ENCODE measurements at regions not wholly inside any gene's neighbourhood (a gene's known extent, or its start where the extent isn't known, plus 50 kb on each side); places are given as distances from the start of the nearest gene placed in this dataset.

DNA sequence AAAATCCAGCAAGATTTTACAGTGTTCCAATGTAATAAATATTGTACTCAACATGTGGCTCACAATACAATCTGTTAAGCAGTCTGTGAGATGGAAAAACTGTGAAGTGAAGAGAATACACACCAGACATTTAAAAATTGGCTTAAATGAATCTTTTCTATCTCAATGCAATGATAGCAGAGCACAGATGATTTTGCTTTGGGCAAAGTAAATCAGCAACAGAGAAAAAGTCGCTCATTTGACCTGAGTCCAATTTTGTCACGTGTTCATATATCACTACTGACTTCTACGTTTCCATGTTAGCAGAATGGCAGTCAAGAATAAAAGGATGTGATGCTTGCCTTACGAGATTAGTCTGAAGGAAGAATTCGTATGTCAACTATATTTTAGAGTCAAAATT, 506.7 kb downstream of the POM121L12 start:
- no peak for DNase-seq (ENCODE audit: low spot score)
- TF ChIP-seq, protein P1, sequence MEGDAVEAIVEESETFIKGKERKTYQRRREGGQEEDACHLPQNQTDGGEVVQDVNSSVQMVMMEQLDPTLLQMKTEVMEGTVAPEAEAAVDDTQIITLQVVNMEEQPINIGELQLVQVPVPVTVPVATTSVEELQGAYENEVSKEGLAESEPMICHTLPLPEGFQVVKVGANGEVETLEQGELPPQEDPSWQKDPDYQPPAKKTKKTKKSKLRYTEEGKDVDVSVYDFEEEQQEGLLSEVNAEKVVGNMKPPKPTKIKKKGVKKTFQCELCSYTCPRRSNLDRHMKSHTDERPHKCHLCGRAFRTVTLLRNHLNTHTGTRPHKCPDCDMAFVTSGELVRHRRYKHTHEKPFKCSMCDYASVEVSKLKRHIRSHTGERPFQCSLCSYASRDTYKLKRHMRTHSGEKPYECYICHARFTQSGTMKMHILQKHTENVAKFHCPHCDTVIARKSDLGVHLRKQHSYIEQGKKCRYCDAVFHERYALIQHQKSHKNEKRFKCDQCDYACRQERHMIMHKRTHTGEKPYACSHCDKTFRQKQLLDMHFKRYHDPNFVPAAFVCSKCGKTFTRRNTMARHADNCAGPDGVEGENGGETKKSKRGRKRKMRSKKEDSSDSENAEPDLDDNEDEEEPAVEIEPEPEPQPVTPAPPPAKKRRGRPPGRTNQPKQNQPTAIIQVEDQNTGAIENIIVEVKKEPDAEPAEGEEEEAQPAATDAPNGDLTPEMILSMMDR (IDR thresholded peaks at IDR 0.05; ENCODE audit: extremely low read depth, missing control alignments), result no peak

All from GM20000 (cell line).